Esophagus squamous epithelium (tissue), 5 donors: ENCODE measurements at regions not wholly inside any gene's neighbourhood (a gene's known extent, or its start where the extent isn't known, plus 50 kb on each side); places are given as distances from the start of the nearest gene placed in this dataset.
"Not testable (repeated sequence)": the region's sequence is repeated elsewhere in the genome, so short reads cannot be mapped to it uniquely, and the experiment has no call there.

ENCODE experiments used
- DNase-seq: peaks from one replicate; lab custom pipeline; 2025; lab: John Stamatoyannopoulos, UW
- H3K27ac ChIP-seq, 4 donors: fragments of 200-600 bp; sonication (generic); one replicate each; pipeline ENCODE4 v1.5.1; 2016 to 2019; ENCODE audit warnings: mild to moderate bottlenecking in 1 of 4
- H3K27me3 ChIP-seq, 4 donors: fragments of 200-600 bp; sonication (generic); 1 replicate in 3 of 4; 2 replicates in 1 of 4; pipeline versions ENCODE4 v1.5.1 to v1.6.0; 2017 to 2021; ENCODE audit warnings: antibody characterized with exemption in 1 of 4
- H3K36me3 ChIP-seq, 3 donors: fragments of 200-600 bp; sonication (generic); one replicate each; pipeline ENCODE4 v1.5.1; 2016 to 2019
- H3K4me1 ChIP-seq, 3 donors: fragments of 200-600 bp; sonication (generic); one replicate each; pipeline ENCODE4 v1.5.1; 2017 to 2019
- H3K4me3 ChIP-seq, 4 donors: fragments of 200-600 bp; sonication (generic); 1 replicate in 3 of 4; 2 replicates in 1 of 4; pipeline ENCODE4 v1.5.1; 2016 to 2019; ENCODE audit warnings: mild to moderate bottlenecking in 2 of 4, moderate library complexity in 1 of 4
- H3K9me3 ChIP-seq, 3 donors: fragments of 200-600 bp; sonication (generic); one replicate each; pipeline ENCODE4 v1.5.1; 2016 to 2019
- POLR2A ChIP-seq, 4 donors: fragments of 450-650 bp; IDR thresholded peaks; one replicate each; pipeline ENCODE4 v1.6.1; 2017; ENCODE audit warnings: antibody characterized with exemption in 4 of 4, mild to moderate bottlenecking in 4 of 4, moderate library complexity in 3 of 4
- WGBS, 2 donors: methylation state at CpG; one replicate each; pipeline ENCODE4 v1.1.5; 2018; 5-methylcytosine and 5-hydroxymethylcytosine counted together
- intact Hi-C: fragments of 100-400 bp; cut with DNase I; formaldehyde crosslinking; loops from one replicate; pipeline ENCODE4 v1.15.0; 2022
- TF ChIP-seq, protein P1 (sequence below), 6 experiments: fragments of 450-650 bp in 4 of 6; fragments of 200-600 bp in 2 of 6; sonication (generic) in 2 of 6; IDR thresholded peaks; one replicate each; pipeline ENCODE4 v1.5.1; 2016 to 2019; ENCODE audit warnings: antibody characterized with exemption in 6 of 6, mild to moderate bottlenecking in 4 of 6, moderate library complexity in 4 of 6
- donor health status: DM: yes; HTN: yes; CAD: no.

DNA sequence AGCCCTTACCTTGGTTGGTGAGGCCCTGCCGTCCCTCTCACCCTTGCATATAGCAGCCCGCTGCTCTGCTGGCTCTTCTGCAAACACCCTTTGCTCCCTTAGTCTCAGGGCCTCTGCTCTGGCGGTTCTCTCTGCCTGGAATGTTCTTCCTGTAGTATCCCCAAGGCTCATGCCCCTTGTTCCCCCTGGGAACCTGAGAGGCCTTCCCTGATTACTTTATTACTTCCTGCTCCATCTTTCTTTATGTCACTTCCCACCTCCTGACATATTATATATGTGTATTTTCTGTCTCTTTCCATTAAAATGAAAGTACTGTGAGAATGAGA is 73.9 kb upstream of the SPRY4 start:
- Histone ChIP-seq H3K27me3 (no peaks in the 10 kb centered on the region), H3K27ac (no peak overlapping the region), H3K4me1 (peaks cover 0 to 7% (median 3%) of the 10 kb centered on the region in 3 donors), H3K36me3 (no peaks in the 10 kb centered on the region), H3K4me3 (no peak overlapping the region), H3K9me3 (peaks cover 0 to 13% (median 11%) of the 10 kb centered on the region in 3 donors)
- no peak for TF ChIP-seq POLR2A (IDR thresholded peaks at IDR 0.05)
- TF ChIP-seq, protein P1, sequence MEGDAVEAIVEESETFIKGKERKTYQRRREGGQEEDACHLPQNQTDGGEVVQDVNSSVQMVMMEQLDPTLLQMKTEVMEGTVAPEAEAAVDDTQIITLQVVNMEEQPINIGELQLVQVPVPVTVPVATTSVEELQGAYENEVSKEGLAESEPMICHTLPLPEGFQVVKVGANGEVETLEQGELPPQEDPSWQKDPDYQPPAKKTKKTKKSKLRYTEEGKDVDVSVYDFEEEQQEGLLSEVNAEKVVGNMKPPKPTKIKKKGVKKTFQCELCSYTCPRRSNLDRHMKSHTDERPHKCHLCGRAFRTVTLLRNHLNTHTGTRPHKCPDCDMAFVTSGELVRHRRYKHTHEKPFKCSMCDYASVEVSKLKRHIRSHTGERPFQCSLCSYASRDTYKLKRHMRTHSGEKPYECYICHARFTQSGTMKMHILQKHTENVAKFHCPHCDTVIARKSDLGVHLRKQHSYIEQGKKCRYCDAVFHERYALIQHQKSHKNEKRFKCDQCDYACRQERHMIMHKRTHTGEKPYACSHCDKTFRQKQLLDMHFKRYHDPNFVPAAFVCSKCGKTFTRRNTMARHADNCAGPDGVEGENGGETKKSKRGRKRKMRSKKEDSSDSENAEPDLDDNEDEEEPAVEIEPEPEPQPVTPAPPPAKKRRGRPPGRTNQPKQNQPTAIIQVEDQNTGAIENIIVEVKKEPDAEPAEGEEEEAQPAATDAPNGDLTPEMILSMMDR (IDR thresholded peaks at IDR 0.05) = no peak
- WGBS, 2 donors = 89 to 94% methylated on average over 3 of the region's 3 CpGs
- intact Hi-C loops = no loop called here
- DNase-seq = no peak

GRCh38 chr5:142398011-142398729 is 73.3 kb upstream of the SPRY4 start:
- H3K4me3 ChIP-seq, H3K4me1 ChIP-seq, H3K27me3 ChIP-seq, H3K27ac ChIP-seq, H3K36me3 ChIP-seq, DNase-seq, intact Hi-C loops: not testable (repeated sequence)
- peaks cover 0 to 13% (median 11%) of the 10 kb centered on the region in 3 donors for H3K9me3 ChIP-seq
- WGBS, 2 donors = 90 to 91% methylated on average over 11 to 13 of the region's 13 CpGs

DNA sequence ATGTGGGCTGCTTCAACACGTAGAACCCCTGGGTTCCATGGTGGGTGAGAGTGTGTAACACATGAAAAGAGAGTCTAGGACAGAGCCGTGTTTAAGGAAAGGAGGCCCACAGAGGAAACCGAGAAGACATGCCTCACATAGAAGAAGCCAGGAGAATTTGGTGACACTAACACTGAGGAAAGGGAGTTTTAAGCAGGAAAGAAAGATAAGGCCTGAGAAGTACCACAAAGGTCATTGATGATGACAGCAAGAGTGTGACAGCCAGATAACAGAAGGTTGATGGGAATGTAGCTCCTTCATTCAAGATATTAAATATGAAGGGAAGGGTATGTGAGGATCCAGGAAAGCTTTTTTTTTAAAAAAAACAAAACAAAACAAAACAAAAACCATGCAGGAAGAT is 72.4 kb upstream of the SPRY4 start:
- DNase-seq = no peak
- WGBS, 2 donors = 84 to 89% methylated on average over 3 of the region's 3 CpGs

DNA sequence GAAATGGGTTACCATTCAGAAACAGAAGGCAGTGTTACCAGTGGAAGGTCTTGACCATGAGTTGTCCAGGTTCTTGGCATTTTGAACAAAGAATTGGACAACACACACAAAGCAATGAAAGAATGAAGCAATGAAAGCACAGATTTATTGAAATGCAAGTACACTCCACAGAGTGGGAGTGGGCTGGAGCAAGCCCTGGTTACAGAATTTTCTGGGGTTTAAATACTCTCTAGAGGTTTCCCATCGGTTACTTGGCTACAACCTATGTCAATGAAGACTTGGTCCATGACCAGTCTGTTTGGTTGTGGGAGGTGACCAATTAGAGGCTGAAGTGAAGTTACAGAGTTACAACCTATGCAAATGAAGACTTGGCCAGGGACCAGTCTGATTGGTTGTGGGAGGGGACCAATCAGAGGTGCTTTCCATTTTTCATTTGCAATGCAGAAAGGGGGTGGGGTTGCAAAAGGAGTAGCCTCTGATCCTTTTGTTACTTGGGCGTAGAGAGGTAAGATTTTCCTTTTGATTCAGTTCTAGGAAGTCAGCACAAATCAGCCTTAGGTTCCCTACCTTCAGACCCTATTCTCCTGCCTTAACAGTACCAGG is 71.7 kb upstream of the SPRY4 start:
- H3K4me3 ChIP-seq = no peak overlapping the region
- WGBS, 2 donors = 93 to 95% methylated on average over 2 of the region's 2 CpGs
- H3K36me3 ChIP-seq = no peaks in the 10 kb centered on the region
- intact Hi-C loops = no loop called here
- H3K9me3 ChIP-seq = peaks cover 0 to 13% (median 11%) of the 10 kb centered on the region in 3 donors
- H3K27ac ChIP-seq = no peak overlapping the region
- DNase-seq = no peak
- no peak for TF ChIP-seq POLR2A (IDR thresholded peaks at IDR 0.05)
- TF ChIP-seq, protein P1 (IDR thresholded peaks at IDR 0.05) = no peak
- H3K4me1 ChIP-seq = peaks cover 0 to 3% (median 2%) of the 10 kb centered on the region in 3 donors
- no peaks in the 10 kb centered on the region for H3K27me3 ChIP-seq

More for the DNA sequence above, 72.4 kb upstream of the SPRY4 start:
- Histone ChIP-seq H3K27me3 (no peaks in the 10 kb centered on the region), H3K36me3 (no peaks in the 10 kb centered on the region), H3K4me1 (peaks cover 0 to 3% (median 0%) of the 10 kb centered on the region in 3 donors), H3K4me3 (no peak overlapping the region), H3K27ac (no peak overlapping the region), H3K9me3 (peaks cover 0 to 13% (median 11%) of the 10 kb centered on the region in 3 donors)
- no peak for TF ChIP-seq POLR2A (IDR thresholded peaks at IDR 0.05)
- TF ChIP-seq, protein P1 (IDR thresholded peaks at IDR 0.05) = no peak
- intact Hi-C loops = no loop called here

DNA sequence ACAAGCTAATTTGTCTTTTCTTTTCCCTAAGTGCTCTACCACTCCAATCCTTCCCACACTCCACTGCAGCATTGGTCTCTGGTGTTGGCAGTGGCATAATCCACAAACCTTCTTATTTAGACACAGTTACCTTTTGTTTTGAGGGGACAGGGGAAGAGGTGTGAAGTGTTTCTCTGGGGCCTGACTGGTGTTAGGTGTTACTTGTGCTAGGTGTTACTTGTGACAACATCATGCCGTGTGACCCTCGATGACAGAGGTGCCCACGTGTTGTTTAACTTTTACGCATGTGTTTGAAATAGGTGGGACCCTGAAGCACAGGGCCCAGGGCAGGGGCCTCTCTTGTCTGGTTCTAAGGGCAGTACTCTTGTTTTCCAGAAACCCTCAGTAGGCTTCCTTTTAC is 70.5 kb upstream of the SPRY4 start:
- intact Hi-C loops = no loop called here
- Histone ChIP-seq H3K4me1 (peaks cover 0 to 13% (median 3%) of the 10 kb centered on the region in 3 donors), H3K36me3 (no peaks in the 10 kb centered on the region), H3K27me3 (peaks cover 0 to 3% (median 0%) of the 10 kb centered on the region in 4 donors), H3K4me3 (no peak overlapping the region), H3K27ac (no peak overlapping the region), H3K9me3 (peaks cover 0 to 13% (median 11%) of the 10 kb centered on the region in 3 donors)
- TF ChIP-seq, protein P1 (IDR thresholded peaks at IDR 0.05) = no peak
- no peak for TF ChIP-seq POLR2A (IDR thresholded peaks at IDR 0.05)
- WGBS, 2 donors = 68 to 81% methylated on average over 3 to 4 of the region's 4 CpGs
- no peak for DNase-seq
